HG03469 (cell line): ENCODE measurements at regions not wholly inside any gene's neighbourhood (a gene's known extent, or its start where the extent isn't known, plus 50 kb on each side); places are given as distances from the start of the nearest gene placed in this dataset.

Source experiments
- ATAC-seq: cut with Tn5 transposase; IDR thresholded peaks from one replicate; pipeline ENCODE4 v1.9.1; 2021; ENCODE audit warnings: mild to moderate bottlenecking, moderate library complexity, moderate number of reproducible peaks; ENCODE audit not compliant: unreplicated experiment

- ATAC-seq, result no peak
These were observed 190.4 kb upstream of the ARG1 start for GRCh38 chr6:131382631-131383030.

- no peak for ATAC-seq
These were observed 189.3 kb upstream of the ARG1 start for GRCh38 chr6:131383421-131384411.

- no peak for ATAC-seq
These were observed 185.2 kb upstream of the ARG1 start for GRCh38 chr6:131387562-131388447.

GRCh38 chr6:131390322-131390721, 182.7 kb upstream of the ARG1 start:
- no peak for ATAC-seq

- ATAC-seq, result no peak
These were observed 181.9 kb upstream of the ARG1 start for GRCh38 chr6:131391116-131391515.

- no peak for ATAC-seq
These were observed 179.6 kb upstream of the ARG1 start for GRCh38 chr6:131393433-131393832.

GRCh38 chr6:131394768-131395432, 178.1 kb upstream of the ARG1 start:
- no peak for ATAC-seq

- ATAC-seq, result no peak
These were observed 174.8 kb upstream of the ARG1 start for GRCh38 chr6:131398176-131398575.

- no peak for ATAC-seq
These were observed 173.6 kb upstream of the ARG1 start for GRCh38 chr6:131399433-131399832.

- ATAC-seq, result no peak
These were observed 172.8 kb upstream of the ARG1 start for GRCh38 chr6:131400054-131400778.

GRCh38 chr6:131400779-131401496, 172.1 kb upstream of the ARG1 start:
- ATAC-seq, result no peak

GRCh38 chr6:131408811-131409210, 164.2 kb upstream of the ARG1 start:
- no peak for ATAC-seq

- ATAC-seq, result no peak
These were observed 162.2 kb upstream of the ARG1 start for GRCh38 chr6:131410785-131411184.

- ATAC-seq, result no peak
These were observed 159.8 kb upstream of the ARG1 start for GRCh38 chr6:131412960-131413830.

GRCh38 chr6:131413831-131414191, 159.2 kb upstream of the ARG1 start:
- no peak for ATAC-seq

- ATAC-seq, result no peak
These were observed 158.1 kb upstream of the ARG1 start for GRCh38 chr6:131414956-131415355.

- ATAC-seq, result no peak
These were observed 154.6 kb upstream of the ARG1 start for GRCh38 chr6:131418441-131418840.

- no peak for ATAC-seq
These were observed 153.3 kb upstream of the ARG1 start for GRCh38 chr6:131419702-131420101.

GRCh38 chr6:131424016-131424415, 149.0 kb upstream of the ARG1 start:
- no peak for ATAC-seq
